Neuron (in vitro differentiated cells): ENCODE measurements at regions not wholly inside any gene's neighbourhood (a gene's known extent, or its start where the extent isn't known, plus 50 kb on each side); places are given as distances from the start of the nearest gene placed in this dataset.

Experiments
- H2AFZ ChIP-seq: one replicate; pipeline ENCODE4 v1.6.1; 2013; ENCODE audit warnings: low read depth, mild to moderate bottlenecking, inconsistent platforms, low read length, moderate library complexity
- H3K27me3 ChIP-seq: one replicate; pipeline ENCODE4 v1.6.1; 2013; ENCODE audit warnings: low read length; ENCODE audit not compliant: insufficient read depth
- H3K36me3 ChIP-seq: one replicate; pipeline ENCODE4 v1.6.1; 2013; ENCODE audit warnings: low read length; ENCODE audit not compliant: insufficient read depth
- H3K4me1 ChIP-seq: one replicate; pipeline ENCODE4 v1.6.1; 2013; ENCODE audit warnings: low read length; ENCODE audit not compliant: insufficient read depth
- H3K4me3 ChIP-seq: 2 replicates; pipeline ENCODE4 v1.5.1; 2013; ENCODE audit warnings: mild to moderate bottlenecking, low read length, moderate library complexity
- H3K9me3 ChIP-seq: one replicate; pipeline ENCODE4 v1.6.1; 2013; ENCODE audit warnings: low read length

GRCh38 chr2:3023531-3023930 is 354.1 kb downstream of the EIPR1 start:
- no peaks in the 10 kb centered on the region for H3K27me3 ChIP-seq
- no peak overlapping the region for H2AFZ ChIP-seq
- no peak overlapping the region for H3K4me3 ChIP-seq
- H3K36me3 ChIP-seq, result no peaks in the 10 kb centered on the region
- H3K9me3 ChIP-seq, result no peaks in the 10 kb centered on the region
- H3K4me1 ChIP-seq, result no peaks in the 10 kb centered on the region

- no peak overlapping the region for H2AFZ ChIP-seq
- H3K9me3 ChIP-seq, result no peaks in the 10 kb centered on the region
- H3K4me3 ChIP-seq, result no peak overlapping the region
- no peaks in the 10 kb centered on the region for H3K27me3 ChIP-seq
- no peaks in the 10 kb centered on the region for H3K36me3 ChIP-seq
- no peaks in the 10 kb centered on the region for H3K4me1 ChIP-seq
Observed at GRCh38 chr2:3022841-3023372, 354.7 kb downstream of the EIPR1 start.

GRCh38 chr2:3021720-3022119 is 355.9 kb downstream of the EIPR1 start:
- no peaks in the 10 kb centered on the region for H3K9me3 ChIP-seq
- H3K27me3 ChIP-seq, result no peaks in the 10 kb centered on the region
- no peaks in the 10 kb centered on the region for H3K4me1 ChIP-seq
- H3K4me3 ChIP-seq, result no peak overlapping the region
- H2AFZ ChIP-seq, result no peak overlapping the region
- no peaks in the 10 kb centered on the region for H3K36me3 ChIP-seq

- Histone ChIP-seq H3K4me3 (no peak overlapping the region), H2AFZ (no peak overlapping the region), H3K27me3 (no peaks in the 10 kb centered on the region), H3K36me3 (no peaks in the 10 kb centered on the region), H3K4me1 (no peaks in the 10 kb centered on the region), H3K9me3 (no peaks in the 10 kb centered on the region)
Observed at GRCh38 chr2:3010001-3010400, 367.6 kb downstream of the EIPR1 start.

- no peaks in the 10 kb centered on the region for H3K4me1 ChIP-seq
- no peaks in the 10 kb centered on the region for H3K27me3 ChIP-seq
- H3K36me3 ChIP-seq, result no peaks in the 10 kb centered on the region
- H3K4me3 ChIP-seq, result no peak overlapping the region
- H2AFZ ChIP-seq, result no peak overlapping the region
- H3K9me3 ChIP-seq, result no peaks in the 10 kb centered on the region
Observed at GRCh38 chr2:3009483-3009882, 368.1 kb downstream of the EIPR1 start.

GRCh38 chr2:3009005-3009404 is 368.6 kb downstream of the EIPR1 start:
- Histone ChIP-seq H3K36me3 (no peaks in the 10 kb centered on the region), H3K4me1 (no peaks in the 10 kb centered on the region), H3K27me3 (no peaks in the 10 kb centered on the region), H3K4me3 (no peak overlapping the region), H2AFZ (no peak overlapping the region), H3K9me3 (no peaks in the 10 kb centered on the region)

DNA sequence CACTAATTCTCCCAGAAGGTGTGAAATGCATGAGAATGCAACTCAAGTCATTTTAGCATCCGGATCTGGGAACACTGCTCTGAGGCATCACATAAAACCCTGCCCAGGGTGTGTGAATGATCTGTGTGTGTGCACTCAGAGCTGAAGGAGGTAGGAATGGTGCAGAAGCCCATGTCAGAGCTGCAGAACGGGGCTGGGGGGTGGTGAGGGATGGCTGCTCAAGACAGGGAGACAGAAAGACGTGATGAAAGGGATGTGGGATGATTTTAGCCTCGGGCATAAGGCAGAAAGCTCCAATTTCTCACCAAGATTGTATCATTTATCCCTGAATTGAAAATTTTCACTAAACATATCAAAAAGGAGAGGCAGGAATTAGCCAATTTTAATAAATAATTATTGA is 369.1 kb downstream of the EIPR1 start:
- no peaks in the 10 kb centered on the region for H3K4me1 ChIP-seq
- H2AFZ ChIP-seq, result no peak overlapping the region
- H3K27me3 ChIP-seq, result no peaks in the 10 kb centered on the region
- no peak overlapping the region for H3K4me3 ChIP-seq
- no peaks in the 10 kb centered on the region for H3K36me3 ChIP-seq
- no peaks in the 10 kb centered on the region for H3K9me3 ChIP-seq

DNA sequence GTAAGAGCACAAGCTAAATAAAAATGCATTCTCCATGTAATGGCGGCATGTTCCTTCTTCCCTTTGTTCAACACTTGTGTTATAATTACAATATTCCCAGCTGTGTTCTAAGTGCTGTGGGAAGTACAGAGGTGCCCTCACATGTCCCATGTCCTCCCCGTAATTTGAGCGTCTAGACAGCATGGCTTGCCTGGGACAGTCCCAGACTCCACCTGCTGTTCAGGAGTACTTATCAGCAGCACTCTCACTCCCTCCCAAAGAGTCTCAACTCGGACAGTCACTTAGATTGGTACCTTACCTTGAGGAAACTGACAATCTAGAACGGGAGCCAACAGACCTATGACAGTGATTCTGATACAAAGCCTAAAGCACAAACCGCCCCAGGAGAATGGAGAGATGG is 370.5 kb downstream of the EIPR1 start:
- H2AFZ ChIP-seq, result no peak overlapping the region
- H3K27me3 ChIP-seq, result no peaks in the 10 kb centered on the region
- no peaks in the 10 kb centered on the region for H3K9me3 ChIP-seq
- no peaks in the 10 kb centered on the region for H3K4me1 ChIP-seq
- no peak overlapping the region for H3K4me3 ChIP-seq
- no peaks in the 10 kb centered on the region for H3K36me3 ChIP-seq

DNA sequence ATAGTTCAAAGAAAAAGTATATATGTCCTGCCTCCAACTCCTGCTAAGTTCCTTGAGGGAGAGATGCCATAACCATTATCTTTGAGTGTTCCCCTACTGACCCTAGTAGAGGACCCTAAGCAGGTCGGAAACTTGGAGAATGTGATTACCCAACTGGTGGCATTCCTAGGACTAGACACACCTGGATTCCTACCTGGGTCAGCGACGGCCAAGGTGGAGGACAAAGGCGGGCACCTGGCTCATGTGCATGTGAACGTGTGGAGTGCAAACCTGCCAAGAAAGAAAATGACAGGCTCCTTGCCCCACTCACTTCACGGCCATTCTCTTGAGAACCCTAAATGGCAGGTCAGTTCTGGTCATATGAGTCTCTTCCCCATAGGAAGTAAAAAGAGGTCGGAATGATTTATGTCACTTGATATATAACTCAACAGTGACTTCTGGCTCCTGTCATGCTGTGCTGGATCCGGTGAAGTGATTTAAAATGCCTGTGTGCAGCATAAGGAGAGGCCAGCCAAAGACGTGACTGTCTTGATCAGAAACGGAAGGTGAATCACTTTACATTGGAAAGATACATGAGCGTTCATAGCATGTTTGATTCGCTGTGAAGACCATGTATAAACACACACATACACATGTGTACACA is 371.6 kb downstream of the EIPR1 start:
- H3K36me3 ChIP-seq, result no peaks in the 10 kb centered on the region
- no peaks in the 10 kb centered on the region for H3K4me1 ChIP-seq

DNA sequence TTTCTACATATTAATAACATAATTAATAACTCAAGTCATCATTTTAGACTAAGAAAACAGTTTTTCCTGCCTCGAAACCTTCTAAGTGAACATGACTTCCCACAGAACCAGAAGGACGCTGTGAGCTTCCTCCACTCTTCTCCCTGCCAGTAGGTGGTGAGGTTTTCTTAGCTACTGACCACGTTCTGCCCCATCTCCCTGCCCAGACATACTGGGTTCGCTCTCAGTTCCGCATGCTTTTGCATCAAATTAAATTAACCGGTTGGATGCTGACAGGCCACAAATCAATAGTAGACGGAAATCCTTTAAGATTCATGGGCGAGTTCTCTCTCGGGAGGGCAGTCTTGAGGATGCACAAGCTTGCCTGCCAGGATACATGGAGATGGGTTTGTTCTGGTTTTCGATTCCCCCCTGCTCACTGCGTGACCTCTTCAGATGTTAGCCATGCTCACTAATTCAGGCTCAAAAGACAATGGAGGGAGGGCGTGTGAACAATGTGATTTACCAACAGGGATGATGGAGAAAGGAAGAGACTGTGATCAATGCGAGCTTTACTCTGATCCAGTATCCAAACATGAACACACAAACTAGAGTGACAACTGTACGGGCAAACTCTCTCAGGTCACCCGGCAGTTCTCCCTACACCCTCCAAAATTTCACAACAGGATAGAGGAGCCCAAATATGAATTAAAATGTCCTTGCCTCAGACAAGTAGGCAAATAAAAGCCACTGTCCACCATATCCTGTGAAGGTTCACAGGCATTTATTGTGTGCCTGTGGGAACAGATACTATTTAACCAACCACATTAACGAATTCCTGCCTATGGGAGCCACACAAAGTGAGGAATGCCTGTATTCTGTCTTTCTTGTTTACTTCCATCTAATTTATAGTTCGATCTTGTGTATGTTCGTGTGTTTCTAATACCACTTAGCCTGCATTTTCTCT is 375.7 kb downstream of the EIPR1 start:
- Histone ChIP-seq H3K4me3 (no peak overlapping the region), H3K9me3 (no peaks in the 10 kb centered on the region), H3K4me1 (no peaks in the 10 kb centered on the region), H2AFZ (no peak overlapping the region), H3K27me3 (no peaks in the 10 kb centered on the region), H3K36me3 (no peaks in the 10 kb centered on the region)

More for the DNA sequence above, 371.6 kb downstream of the EIPR1 start:
- H3K4me3 ChIP-seq, result no peak overlapping the region
- H3K27me3 ChIP-seq, result no peaks in the 10 kb centered on the region
- no peak overlapping the region for H2AFZ ChIP-seq
- H3K9me3 ChIP-seq, result no peaks in the 10 kb centered on the region

- no peak overlapping the region for H3K4me3 ChIP-seq
- H3K4me1 ChIP-seq, result no peaks in the 10 kb centered on the region
- no peak overlapping the region for H2AFZ ChIP-seq
- H3K36me3 ChIP-seq, result no peaks in the 10 kb centered on the region
- no peaks in the 10 kb centered on the region for H3K9me3 ChIP-seq
- H3K27me3 ChIP-seq, result no peaks in the 10 kb centered on the region
Observed at GRCh38 chr2:3000968-3001367, 376.6 kb downstream of the EIPR1 start.

- H2AFZ ChIP-seq, result no peak overlapping the region
- no peaks in the 10 kb centered on the region for H3K4me1 ChIP-seq
- H3K27me3 ChIP-seq, result no peaks in the 10 kb centered on the region
- H3K4me3 ChIP-seq, result no peak overlapping the region
- H3K9me3 ChIP-seq, result no peaks in the 10 kb centered on the region
- no peaks in the 10 kb centered on the region for H3K36me3 ChIP-seq
Observed at GRCh38 chr2:3000125-3000524, 377.5 kb downstream of the EIPR1 start.

DNA sequence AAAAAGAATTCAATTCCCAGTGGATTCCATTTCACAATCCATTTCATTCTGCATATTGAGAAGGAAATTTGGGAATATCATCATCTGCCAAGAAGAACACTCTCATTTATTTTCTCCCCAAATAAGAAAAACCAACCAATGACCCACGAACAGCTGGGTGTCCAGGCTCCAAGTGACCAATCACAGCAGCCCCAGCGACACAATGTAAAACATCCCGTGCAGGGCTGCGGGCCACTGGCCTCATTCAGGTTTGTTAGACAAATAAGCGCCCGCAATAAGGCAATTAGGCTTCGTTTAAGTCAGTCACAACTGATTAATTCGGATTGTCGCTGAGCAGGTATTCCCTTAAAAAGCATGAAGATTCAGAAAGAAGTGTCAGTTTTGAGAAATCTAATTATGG is 378.6 kb downstream of the EIPR1 start:
- Histone ChIP-seq H3K4me3 (no peak overlapping the region), H3K9me3 (no peaks in the 10 kb centered on the region), H2AFZ (no peak overlapping the region), H3K4me1 (no peaks in the 10 kb centered on the region), H3K36me3 (no peaks in the 10 kb centered on the region), H3K27me3 (no peaks in the 10 kb centered on the region)
